WERI-Rb-1 (cell line): ENCODE measurements at regions not wholly inside any gene's neighbourhood (a gene's known extent, or its start where the extent isn't known, plus 50 kb on each side); places are given as distances from the start of the nearest gene placed in this dataset.

Experiments used
- DNase-seq: peaks from one replicate; pipeline ENCODE4 v3.0.0-alpha.2; 2020
- H3K27ac ChIP-seq: fragments of 250-450 bp; sonication (Bioruptor Pico); 2 replicates; pipeline ENCODE4 v1.5.1; 2020; ENCODE audit warnings: mild to moderate bottlenecking, moderate library complexity
- H3K27me3 ChIP-seq: fragments of 250-450 bp; sonication (Bioruptor Pico); 2 replicates; pipeline ENCODE4 v1.5.1; 2021; ENCODE audit warnings: mild to moderate bottlenecking, low read depth, moderate library complexity; ENCODE audit not compliant: insufficient read depth, severe bottlenecking
- H3K36me3 ChIP-seq: fragments of 250-450 bp; sonication (Bioruptor Pico); 2 replicates; pipeline ENCODE4 v1.5.1; 2020; ENCODE audit warnings: mild to moderate bottlenecking, moderate library complexity
- H3K4me3 ChIP-seq: 2 replicates; pipeline ENCODE4 v1.5.1; 2011; ENCODE audit warnings: low read depth, mild to moderate bottlenecking, control low read depth, low read length
- H3K9me3 ChIP-seq: fragments of 250-450 bp; sonication (Bioruptor Pico); 2 replicates; pipeline ENCODE4 v1.5.1; 2021; ENCODE audit warnings: mild to moderate bottlenecking, moderate library complexity; ENCODE audit not compliant: severe bottlenecking
- CTCF ChIP-seq: IDR thresholded peaks from 2 replicates; pipeline ENCODE4 v1.5.1; 2011; ENCODE audit warnings: low read depth, mild to moderate bottlenecking, control low read depth, inconsistent platforms, low read length

DNA sequence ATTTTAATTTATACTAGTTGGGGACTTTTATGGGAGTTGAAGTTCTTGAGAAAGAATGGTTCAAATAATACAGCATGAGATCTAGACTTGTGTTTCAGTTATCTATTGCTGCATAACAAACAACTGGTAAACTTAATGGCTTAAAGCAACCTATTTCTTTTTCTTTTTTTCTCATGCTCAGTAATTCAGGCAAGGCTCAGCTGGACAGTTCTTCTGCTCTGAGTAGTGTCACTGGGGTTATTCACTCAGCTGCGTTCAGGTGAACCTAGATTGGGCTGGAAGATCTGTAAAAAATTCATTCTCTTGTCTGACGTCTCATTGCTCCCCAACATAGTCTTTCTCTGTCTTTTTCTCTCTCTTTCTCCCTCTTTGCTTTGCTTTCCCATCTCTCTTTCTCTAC lies 291.7 kb downstream of the GBA3 start:
- H3K27ac ChIP-seq = no peak overlapping the region
- no peak for TF ChIP-seq CTCF
- H3K27me3 ChIP-seq = no peaks in the 10 kb centered on the region
- no peak for DNase-seq
- no peaks in the 10 kb centered on the region for H3K36me3 ChIP-seq
- no peaks in the 10 kb centered on the region for H3K9me3 ChIP-seq
- H3K4me3 ChIP-seq = no peak overlapping the region

GRCh38 chr4:22978656-22979055 lies 285.9 kb downstream of the GBA3 start:
- no peak overlapping the region for H3K27ac ChIP-seq
- H3K27me3 ChIP-seq = no peaks in the 10 kb centered on the region
- H3K4me3 ChIP-seq = no peak overlapping the region
- no peaks in the 10 kb centered on the region for H3K9me3 ChIP-seq
- no peaks in the 10 kb centered on the region for H3K36me3 ChIP-seq
- no peak for DNase-seq
- TF ChIP-seq CTCF = no peak

DNA sequence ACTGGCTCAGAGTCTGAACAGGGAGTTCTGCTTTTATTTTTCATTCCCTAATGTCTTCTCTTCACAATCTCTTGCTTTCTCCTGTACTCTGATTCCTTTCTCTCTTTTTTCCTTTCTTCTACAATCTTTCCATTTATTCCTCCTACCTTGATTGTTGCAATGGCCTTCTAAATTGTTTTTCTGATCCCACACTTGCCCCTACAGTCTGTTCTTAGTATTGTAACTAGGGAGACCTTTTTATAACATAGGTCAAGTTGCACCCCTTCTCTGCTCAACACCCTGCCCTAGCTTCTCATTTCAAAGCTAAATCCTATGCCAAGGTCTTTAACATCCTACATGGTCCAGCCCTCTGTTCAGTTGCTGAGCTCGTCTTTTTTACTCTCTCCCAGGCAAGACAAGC lies 277.9 kb downstream of the GBA3 start:
- no peaks in the 10 kb centered on the region for H3K27me3 ChIP-seq
- no peaks in the 10 kb centered on the region for H3K36me3 ChIP-seq
- no peak overlapping the region for H3K4me3 ChIP-seq
- TF ChIP-seq CTCF = no peak
- no peak for DNase-seq
- H3K27ac ChIP-seq = no peak overlapping the region
- H3K9me3 ChIP-seq = no peaks in the 10 kb centered on the region

DNA sequence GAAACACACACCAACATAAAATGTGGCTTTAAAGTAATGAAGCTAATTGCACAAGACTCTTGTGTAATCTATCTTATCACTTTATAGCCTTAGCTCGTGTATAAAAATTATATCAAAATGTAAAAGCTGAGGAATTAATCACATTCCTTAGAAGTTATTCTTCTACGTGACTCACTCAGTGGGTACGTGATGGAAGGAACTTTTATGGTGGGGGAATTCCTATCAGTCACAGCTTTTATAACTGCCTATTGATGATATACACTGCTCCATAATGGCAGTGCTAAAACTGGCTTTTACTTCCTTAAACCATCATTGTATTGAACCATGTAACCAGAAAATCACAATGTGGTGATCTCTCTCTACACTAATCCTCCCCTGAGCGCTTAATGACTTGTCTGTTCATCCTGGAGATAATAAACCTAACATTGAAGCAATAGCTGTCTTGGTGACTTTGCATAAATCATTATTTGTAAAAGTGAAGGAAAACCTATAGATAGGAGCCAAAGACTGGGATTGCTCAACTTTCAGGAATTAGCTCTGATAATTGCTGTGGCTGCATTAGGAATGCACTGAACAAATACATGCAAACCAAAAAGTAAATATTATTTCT lies 276.7 kb downstream of the GBA3 start:
- H3K27me3 ChIP-seq = no peaks in the 10 kb centered on the region
- no peak overlapping the region for H3K4me3 ChIP-seq
- no peak for TF ChIP-seq CTCF
- no peaks in the 10 kb centered on the region for H3K36me3 ChIP-seq
- H3K27ac ChIP-seq = no peak overlapping the region
- H3K9me3 ChIP-seq = no peaks in the 10 kb centered on the region
- DNase-seq = no peak

GRCh38 chr4:22962295-22962694 lies 269.6 kb downstream of the GBA3 start:
- DNase-seq = peak; percentile 11
- Histone ChIP-seq H3K36me3 (no peaks in the 10 kb centered on the region), H3K27me3 (no peaks in the 10 kb centered on the region), H3K9me3 (no peaks in the 10 kb centered on the region), H3K4me3 (no peak overlapping the region), H3K27ac (no peak overlapping the region)
- peak; percentile 23; the same call in 1 of the 2 replicates for TF ChIP-seq CTCF

- Histone ChIP-seq H3K4me3 (no peak overlapping the region), H3K27me3 (no peaks in the 10 kb centered on the region), H3K36me3 (no peaks in the 10 kb centered on the region), H3K9me3 (no peaks in the 10 kb centered on the region), H3K27ac (no peak overlapping the region)
- TF ChIP-seq CTCF = no peak
- DNase-seq = no peak
Observed at GRCh38 chr4:22959483-22959882, 266.7 kb downstream of the GBA3 start.
